ENCODE measurements at regions not wholly inside any gene's neighbourhood (a gene's known extent, or its start where the extent isn't known, plus 50 kb on each side); places are given as distances from the start of the nearest gene placed in this dataset.

GRCh38 chr2:145350011-145350410, 830.1 kb upstream of the ZEB2 start:
- TF ChIP-seq CTCF (IDR thresholded peaks at IDR 0.05): no peak
- H3K4me1 ChIP-seq (ENCODE audit: control insufficient read depth in 1 of 2, insufficient read depth in 1 of 2, low read depth in 1 of 2, low read length in 1 of 2): no peaks in the 10 kb centered on the region
- no peak overlapping the region for H3K27ac ChIP-seq
- no peaks in the 10 kb centered on the region for H3K27me3 ChIP-seq
- H3K9me3 ChIP-seq: no peaks in the 10 kb centered on the region
- H3K36me3 ChIP-seq: no peaks in the 10 kb centered on the region
- H3K4me3 ChIP-seq (ENCODE audit: low read depth in 1 of 2, low read length in 1 of 2): no peak overlapping the region

DNA sequence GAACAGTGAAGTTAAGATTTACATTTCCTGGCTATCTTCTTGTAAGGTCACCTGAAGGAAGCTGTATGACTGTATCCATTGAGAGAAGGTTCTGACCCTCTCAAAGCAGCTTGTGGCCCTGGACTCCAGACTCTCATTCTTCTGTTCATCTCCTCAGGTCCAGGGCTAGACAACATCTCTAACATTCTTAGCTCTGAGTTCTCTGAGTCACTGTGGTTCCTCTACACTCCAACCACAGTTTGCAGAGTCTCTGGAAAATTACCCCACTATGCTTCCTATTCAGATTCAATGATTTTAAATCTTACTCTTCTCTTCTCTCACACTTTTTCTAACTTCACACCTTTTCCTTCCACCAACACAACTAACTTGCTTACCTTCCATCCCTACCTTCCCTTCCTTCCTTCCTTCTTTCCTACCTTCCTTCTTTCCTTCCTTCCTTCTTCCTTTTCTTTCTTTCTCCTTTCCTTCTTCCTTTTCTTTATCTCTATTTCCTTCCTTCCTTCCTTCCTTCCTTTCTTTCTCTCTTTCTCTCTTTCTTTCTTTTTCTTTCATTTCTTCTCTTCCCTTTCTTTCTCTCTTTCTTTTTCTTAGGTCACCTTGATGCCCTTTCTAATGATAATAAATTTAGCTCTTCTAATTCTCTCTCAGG, 824.3 kb upstream of the ZEB2 start:
- H3K4me1 ChIP-seq (ENCODE audit: control insufficient read depth in 1 of 2, insufficient read depth in 1 of 2, low read depth in 1 of 2, low read length in 1 of 2): no peaks in the 10 kb centered on the region
- H3K9me3 ChIP-seq: no peaks in the 10 kb centered on the region
- H3K27ac ChIP-seq: no peak overlapping the region
- TF ChIP-seq CTCF (IDR thresholded peaks at IDR 0.05): no peak
- H3K36me3 ChIP-seq: no peaks in the 10 kb centered on the region
- H3K27me3 ChIP-seq: no peaks in the 10 kb centered on the region
- H3K4me3 ChIP-seq (ENCODE audit: low read depth in 1 of 2, low read length in 1 of 2): no peak overlapping the region

- no peak overlapping the region for H3K4me3 ChIP-seq (ENCODE audit: low read depth in 1 of 2, low read length in 1 of 2)
- H3K36me3 ChIP-seq: no peaks in the 10 kb centered on the region
- no peak for TF ChIP-seq CTCF (IDR thresholded peaks at IDR 0.05)
These were observed 823.4 kb upstream of the ZEB2 start for GRCh38 chr2:145343287-145343686.

DNA sequence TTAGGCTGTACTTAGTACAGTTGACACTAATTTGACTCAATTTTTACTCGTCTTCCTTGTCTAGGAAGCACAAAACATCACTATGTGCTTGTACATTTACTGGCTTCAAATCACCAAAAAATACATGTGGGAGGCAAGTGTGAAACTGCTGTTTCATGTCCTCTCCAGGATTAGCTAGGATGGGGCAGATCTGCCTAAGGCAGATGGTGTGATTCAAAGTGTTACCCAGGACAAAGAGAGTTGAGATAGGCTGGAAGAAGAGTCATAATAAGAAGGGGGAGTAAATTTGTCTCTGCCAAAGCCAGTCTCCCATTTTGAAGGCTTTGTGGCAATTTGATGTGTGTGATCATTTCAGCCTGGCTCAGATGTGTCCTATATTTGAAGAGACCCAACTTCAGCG, 821.6 kb upstream of the ZEB2 start:
- Histone ChIP-seq H3K27ac (no peak overlapping the region), H3K36me3 (no peaks in the 10 kb centered on the region), H3K4me3 (ENCODE audit: low read depth in 1 of 2, low read length in 1 of 2) (no peak overlapping the region), H3K4me1 (ENCODE audit: control insufficient read depth in 1 of 2, insufficient read depth in 1 of 2, low read depth in 1 of 2, low read length in 1 of 2) (no peaks in the 10 kb centered on the region), H3K27me3 (no peaks in the 10 kb centered on the region), H3K9me3 (no peaks in the 10 kb centered on the region)
- no peak for TF ChIP-seq CTCF (IDR thresholded peaks at IDR 0.05)

More at GRCh38 chr2:145343287-145343686, 823.4 kb upstream of the ZEB2 start:
- Histone ChIP-seq H3K27ac (no peak overlapping the region), H3K9me3 (no peaks in the 10 kb centered on the region), H3K27me3 (no peaks in the 10 kb centered on the region), H3K4me1 (ENCODE audit: control insufficient read depth in 1 of 2, insufficient read depth in 1 of 2, low read depth in 1 of 2, low read length in 1 of 2) (no peaks in the 10 kb centered on the region)

GRCh38 chr2:145339646-145340045, 819.7 kb upstream of the ZEB2 start:
- Histone ChIP-seq H3K36me3 (no peaks in the 10 kb centered on the region), H3K4me1 (ENCODE audit: control insufficient read depth in 1 of 2, insufficient read depth in 1 of 2, low read depth in 1 of 2, low read length in 1 of 2) (no peaks in the 10 kb centered on the region), H3K9me3 (no peaks in the 10 kb centered on the region), H3K27me3 (no peaks in the 10 kb centered on the region), H3K4me3 (ENCODE audit: low read depth in 1 of 2, low read length in 1 of 2) (no peak overlapping the region), H3K27ac (no peak overlapping the region)
- no peak for TF ChIP-seq CTCF (IDR thresholded peaks at IDR 0.05)

Data from neutrophil (primary cell).